DND-41 (cell line): ENCODE measurements at regions not wholly inside any gene's neighbourhood (a gene's known extent, or its start where the extent isn't known, plus 50 kb on each side); places are given as distances from the start of the nearest gene placed in this dataset.
"Not testable (repeated sequence)": the region's sequence is repeated elsewhere in the genome, so short reads cannot be mapped to it uniquely, and the experiment has no call there.

Experiments used
- ATAC-seq: fragments of 200-7000 bp; cut with Tn5 transposase; 3 replicates; pipeline ENCODE4 v1.9.1; 2021; ENCODE audit warnings: low read depth; ENCODE audit not compliant: insufficient read depth
- DNase-seq: peaks from one replicate; pipeline ENCODE4 v3.0.0-alpha.2; 2020
- H2AFZ ChIP-seq: 2 replicates; pipeline ENCODE4 v1.6.0; 2012; ENCODE audit warnings: low read depth, low read length
- H3K27ac ChIP-seq: 2 replicates; pipeline ENCODE4 v1.5.1; 2012; ENCODE audit warnings: low read length, inconsistent platforms
- H3K27me3 ChIP-seq: fragments of 200-600 bp; sonication (generic); 2 replicates; pipeline ENCODE4 v1.6.0; 2012; ENCODE audit warnings: low read length, mild to moderate bottlenecking, inconsistent platforms; ENCODE audit not compliant: insufficient read depth, poor library complexity
- H3K36me3 ChIP-seq: 2 replicates; pipeline ENCODE4 v1.5.1; 2012; ENCODE audit warnings: low read length, inconsistent platforms; ENCODE audit not compliant: insufficient read depth
- H3K4me1 ChIP-seq: 2 replicates; pipeline ENCODE4 v1.5.1; 2012; ENCODE audit warnings: mild to moderate bottlenecking, low read length; ENCODE audit not compliant: insufficient read depth
- H3K4me2 ChIP-seq: 2 replicates; pipeline ENCODE4 v1.6.0; 2012; ENCODE audit warnings: mild to moderate bottlenecking, moderate library complexity, low read length, inconsistent platforms; ENCODE audit not compliant: insufficient read depth
- H3K4me3 ChIP-seq, 2 experiments: fragments of 200-600 bp in 1 of 2; shearing (Covaris generic) in 1 of 2; 2 replicates each; pipeline ENCODE4 v1.5.1; 2012 to 2016; ENCODE audit warnings: inconsistent platforms in 2 of 2, low read length in 2 of 2, mild to moderate bottlenecking in 2 of 2, low read depth in 1 of 2, moderate library complexity in 1 of 2
- H3K79me2 ChIP-seq: 2 replicates; pipeline ENCODE4 v1.6.0; 2012; ENCODE audit warnings: low read length, inconsistent platforms; ENCODE audit not compliant: insufficient read depth
- H3K9ac ChIP-seq: 2 replicates; pipeline ENCODE4 v1.6.0; 2012; ENCODE audit warnings: low read depth, mild to moderate bottlenecking, inconsistent platforms, low read length, moderate library complexity
- H3K9me3 ChIP-seq: 2 replicates; pipeline ENCODE4 v1.5.1; 2012; ENCODE audit warnings: low read length, moderate library complexity, mild to moderate bottlenecking, inconsistent platforms; ENCODE audit not compliant: insufficient read depth, severe bottlenecking
- H4K20me1 ChIP-seq: 2 replicates; pipeline ENCODE4 v1.6.0; 2012; ENCODE audit warnings: low read length; ENCODE audit not compliant: insufficient read depth
- CTCF ChIP-seq: IDR thresholded peaks from 2 replicates; pipeline ENCODE4 v1.5.1; 2012; ENCODE audit warnings: borderline replicate concordance, low read length, moderate library complexity, mild to moderate bottlenecking; ENCODE audit not compliant: poor library complexity, severe bottlenecking; ENCODE audit errors: extremely low read depth
- EZH2 ChIP-seq: IDR thresholded peaks from 3 replicates; pipeline ENCODE4 v1.6.1; 2012; ENCODE audit warnings: borderline replicate concordance, low read depth, mild to moderate bottlenecking, moderate library complexity, low read length, inconsistent platforms; ENCODE audit not compliant: severe bottlenecking

- no peaks in the 10 kb centered on the region for H4K20me1 ChIP-seq
- H3K79me2 ChIP-seq: no peaks in the 10 kb centered on the region
- DNase-seq (no peak), ATAC-seq (peak; percentile 53; the same call in 1 of the 3 replicates)
- no peak overlapping the region for H2AFZ ChIP-seq
- TF ChIP-seq CTCF: no peak
- no peak for TF ChIP-seq EZH2
- no peaks in the 10 kb centered on the region for H3K9me3 ChIP-seq
- H3K4me2 ChIP-seq: no peak overlapping the region
- H3K4me1 ChIP-seq: no peaks in the 10 kb centered on the region
- H3K36me3 ChIP-seq: no peaks in the 10 kb centered on the region
- no peak overlapping the region for H3K4me3 ChIP-seq
- H3K9ac ChIP-seq: no peak overlapping the region
- H3K27ac ChIP-seq: no peak overlapping the region
- no peaks in the 10 kb centered on the region for H3K27me3 ChIP-seq
These were observed 316.8 kb upstream of the STEAP1 start for GRCh38 chr7:89837515-89837914.

- Histone ChIP-seq H3K36me3 (no peaks in the 10 kb centered on the region), H3K27ac (no peak overlapping the region), H3K9me3 (no peaks in the 10 kb centered on the region), H3K9ac (no peak overlapping the region), H3K4me2 (peak overlapping the region; percentile 40; the same call in 1 of the 2 replicates), H2AFZ (peak overlapping the region; percentile 44), H3K27me3 (no peaks in the 10 kb centered on the region), H3K79me2 (no peaks in the 10 kb centered on the region), H3K4me1 (no peaks in the 10 kb centered on the region), H3K4me3 (no peak overlapping the region), H4K20me1 (no peaks in the 10 kb centered on the region)
- no peak for TF ChIP-seq CTCF
- TF ChIP-seq EZH2: no peak
- DNase-seq (no peak), ATAC-seq (peak; percentile 45; the same call in 2 of the 3 replicates)
These were observed 314.9 kb upstream of the STEAP1 start for GRCh38 chr7:89839329-89839728.

- Histone ChIP-seq H2AFZ (no peak overlapping the region), H3K4me3 (no peak overlapping the region), H3K4me2 (no peak overlapping the region), H4K20me1 (no peaks in the 10 kb centered on the region), H3K9me3 (no peaks in the 10 kb centered on the region), H3K27me3 (no peaks in the 10 kb centered on the region), H3K9ac (no peak overlapping the region), H3K27ac (no peak overlapping the region), H3K4me1 (no peaks in the 10 kb centered on the region), H3K79me2 (no peaks in the 10 kb centered on the region), H3K36me3 (no peaks in the 10 kb centered on the region)
- no peak for DNase-seq
- TF ChIP-seq CTCF: no peak
- ATAC-seq: no peak
These were observed 308.3 kb upstream of the STEAP1 start for GRCh38 chr7:89845952-89846351.

GRCh38 chr7:89849052-89849451 is 305.2 kb upstream of the STEAP1 start:
- Histone ChIP-seq H3K27me3 (no peaks in the 10 kb centered on the region), H3K9me3 (no peaks in the 10 kb centered on the region), H3K4me2 (no peak overlapping the region), H2AFZ (no peak overlapping the region), H3K27ac (no peak overlapping the region), H3K4me1 (no peaks in the 10 kb centered on the region), H3K4me3 (no peak overlapping the region), H3K36me3 (no peaks in the 10 kb centered on the region), H3K9ac (no peak overlapping the region), H3K79me2 (no peaks in the 10 kb centered on the region), H4K20me1 (no peaks in the 10 kb centered on the region)
- ATAC-seq (no peak), DNase-seq (no peak)
- TF ChIP-seq CTCF (no peak), EZH2 (no peak)

GRCh38 chr7:89857053-89857452 is 297.2 kb upstream of the STEAP1 start:
- not testable (repeated sequence) for H2AFZ ChIP-seq, H3K9ac ChIP-seq, ATAC-seq, H3K79me2 ChIP-seq, H3K27ac ChIP-seq, H3K9me3 ChIP-seq, H3K4me1 ChIP-seq, DNase-seq, H3K36me3 ChIP-seq, H3K27me3 ChIP-seq, H3K4me2 ChIP-seq, H3K4me3 ChIP-seq, H4K20me1 ChIP-seq
